ENCODE measurements at regions not wholly inside any gene's neighbourhood (a gene's known extent, or its start where the extent isn't known, plus 50 kb on each side); places are given as distances from the start of the nearest gene placed in this dataset.

DNA sequence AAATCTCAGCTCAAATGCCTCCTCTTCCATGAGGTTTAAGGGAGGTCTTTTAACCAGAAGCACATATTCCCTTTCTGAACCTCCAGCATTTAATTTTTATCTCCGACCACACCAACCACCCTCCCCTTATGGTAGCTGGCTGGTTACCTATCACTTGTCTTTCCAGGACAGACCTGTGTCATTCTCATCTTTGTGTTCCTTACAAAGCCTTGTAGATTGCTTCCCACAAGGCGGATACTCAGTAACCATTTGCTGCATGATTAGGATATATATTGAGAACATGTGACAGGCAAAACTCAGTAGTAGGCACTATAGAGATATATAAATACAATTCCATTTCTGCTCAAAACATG, 119.5 kb downstream of the RPL22L1 start:
- Histone ChIP-seq H3K4me2 (ENCODE audit: low read depth, low read length, poor library complexity, severe bottlenecking) (no peak overlapping the region), H3F3A (ENCODE audit: insufficient read depth) (no peaks in the 10 kb centered on the region), H3K27ac (ENCODE audit: low read depth, low read length) (no peak overlapping the region)

DNA sequence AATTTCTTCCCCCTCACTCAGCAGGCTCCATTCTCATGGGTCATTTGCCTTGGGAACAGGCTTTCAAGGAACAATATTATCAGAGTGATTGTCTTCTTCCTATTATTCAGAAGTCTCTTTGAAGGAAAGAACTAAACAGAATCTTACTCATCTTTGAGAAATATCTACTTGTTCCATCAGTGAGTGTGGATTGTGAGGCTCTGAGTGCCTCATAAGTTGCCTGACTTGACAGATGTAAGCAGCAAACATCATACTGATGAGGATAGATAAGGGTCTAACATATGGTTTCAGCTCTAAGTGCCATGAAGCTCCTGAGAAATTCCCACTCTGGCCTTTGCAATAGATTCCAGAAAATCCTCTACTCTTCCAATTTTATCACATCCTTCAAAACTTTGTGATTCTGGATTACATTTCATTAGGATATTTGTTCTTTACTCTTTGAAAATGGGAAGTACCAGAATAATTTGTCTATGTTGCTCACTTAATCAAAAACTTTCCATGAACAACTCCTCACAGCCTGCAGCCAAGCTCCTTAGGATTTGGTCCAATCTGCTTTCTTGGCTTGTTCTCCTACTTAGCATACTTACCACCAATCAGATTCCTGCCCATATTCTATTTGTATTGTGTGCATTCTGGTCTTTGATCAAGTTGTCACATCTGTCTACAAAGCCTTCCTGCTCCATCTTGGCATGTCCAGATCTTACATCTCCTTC, 120.1 kb downstream of the RPL22L1 start:
- H3K27ac ChIP-seq (ENCODE audit: low read depth, low read length), result no peak overlapping the region
- H3K4me2 ChIP-seq (ENCODE audit: low read depth, low read length, poor library complexity, severe bottlenecking), result no peak overlapping the region
- no peaks in the 10 kb centered on the region for H3K79me2 ChIP-seq (ENCODE audit: insufficient read depth, low read length)
- H3K9ac ChIP-seq (ENCODE audit: low read length), result no peak overlapping the region
- H4K20me1 ChIP-seq (ENCODE audit: low read depth, low read length), result no peaks in the 10 kb centered on the region
- TF ChIP-seq EZH2phosphoT487 (conservative IDR thresholded peaks at IDR 0.05; ENCODE audit: low read length) (no peak), CTCF (IDR thresholded peaks at IDR 0.05; ENCODE audit: insufficient read depth, low read length, poor library complexity, severe bottlenecking) (no peak)
- H3F3A ChIP-seq (ENCODE audit: insufficient read depth), result no peaks in the 10 kb centered on the region
- no peaks in the 10 kb centered on the region for H3K9me2 ChIP-seq (replicated peaks; ENCODE audit: insufficient read depth, low read length)
- H3K4me3 ChIP-seq (ENCODE audit: insufficient read depth, low read length, poor library complexity, severe bottlenecking), result no peak overlapping the region
- no peaks in the 10 kb centered on the region for H3K36me3 ChIP-seq (ENCODE audit: low read length)
- H3K27me3 ChIP-seq (ENCODE audit: low read length), result no peaks in the 10 kb centered on the region
- no peak overlapping the region for H2AFZ ChIP-seq (ENCODE audit: low read depth, low read length, severe bottlenecking)
- no peaks in the 10 kb centered on the region for H3K9me3 ChIP-seq (ENCODE audit: insufficient read depth, low read length)

More for the DNA sequence above, 119.5 kb downstream of the RPL22L1 start:
- no peak overlapping the region for H2AFZ ChIP-seq (ENCODE audit: low read depth, low read length, severe bottlenecking)
- H3K27me3 ChIP-seq (ENCODE audit: low read length), result no peaks in the 10 kb centered on the region
- no peaks in the 10 kb centered on the region for H3K36me3 ChIP-seq (ENCODE audit: low read length)
- no peaks in the 10 kb centered on the region for H4K20me1 ChIP-seq (ENCODE audit: low read depth, low read length)
- H3K4me3 ChIP-seq (ENCODE audit: insufficient read depth, low read length, poor library complexity, severe bottlenecking), result no peak overlapping the region
- no peaks in the 10 kb centered on the region for H3K9me3 ChIP-seq (ENCODE audit: insufficient read depth, low read length)
- no peaks in the 10 kb centered on the region for H3K9me2 ChIP-seq (replicated peaks; ENCODE audit: insufficient read depth, low read length)
- no peaks in the 10 kb centered on the region for H3K79me2 ChIP-seq (ENCODE audit: insufficient read depth, low read length)
- H3K9ac ChIP-seq (ENCODE audit: low read length), result no peak overlapping the region
- no peak for TF ChIP-seq EZH2phosphoT487 (conservative IDR thresholded peaks at IDR 0.05; ENCODE audit: low read length)
- no peak for TF ChIP-seq CTCF (IDR thresholded peaks at IDR 0.05; ENCODE audit: insufficient read depth, low read length, poor library complexity, severe bottlenecking)

- Histone ChIP-seq H4K20me1 (ENCODE audit: low read depth, low read length) (no peaks in the 10 kb centered on the region), H3K9me3 (ENCODE audit: insufficient read depth, low read length) (no peaks in the 10 kb centered on the region), H3K27ac (ENCODE audit: low read depth, low read length) (no peak overlapping the region), H3K9ac (ENCODE audit: low read length) (no peak overlapping the region), H3K27me3 (ENCODE audit: low read length) (no peaks in the 10 kb centered on the region), H3K9me2 (replicated peaks; ENCODE audit: insufficient read depth, low read length) (no peaks in the 10 kb centered on the region), H3K4me2 (ENCODE audit: low read depth, low read length, poor library complexity, severe bottlenecking) (no peak overlapping the region), H3K4me3 (ENCODE audit: insufficient read depth, low read length, poor library complexity, severe bottlenecking) (no peak overlapping the region), H3K36me3 (ENCODE audit: low read length) (no peaks in the 10 kb centered on the region), H2AFZ (ENCODE audit: low read depth, low read length, severe bottlenecking) (no peak overlapping the region), H3K79me2 (ENCODE audit: insufficient read depth, low read length) (no peaks in the 10 kb centered on the region), H3F3A (ENCODE audit: insufficient read depth) (no peaks in the 10 kb centered on the region)
- TF ChIP-seq EZH2phosphoT487 (conservative IDR thresholded peaks at IDR 0.05; ENCODE audit: low read length) (no peak), CTCF (IDR thresholded peaks at IDR 0.05; ENCODE audit: insufficient read depth, low read length, poor library complexity, severe bottlenecking) (no peak)
These were observed 120.8 kb downstream of the RPL22L1 start for GRCh38 chr3:170749185-170749584.

All from SU-DHL-6 (cell line).